ENCODE measurements at regions not wholly inside any gene's neighbourhood (a gene's known extent, or its start where the extent isn't known, plus 50 kb on each side); places are given as distances from the start of the nearest gene placed in this dataset.

DNA sequence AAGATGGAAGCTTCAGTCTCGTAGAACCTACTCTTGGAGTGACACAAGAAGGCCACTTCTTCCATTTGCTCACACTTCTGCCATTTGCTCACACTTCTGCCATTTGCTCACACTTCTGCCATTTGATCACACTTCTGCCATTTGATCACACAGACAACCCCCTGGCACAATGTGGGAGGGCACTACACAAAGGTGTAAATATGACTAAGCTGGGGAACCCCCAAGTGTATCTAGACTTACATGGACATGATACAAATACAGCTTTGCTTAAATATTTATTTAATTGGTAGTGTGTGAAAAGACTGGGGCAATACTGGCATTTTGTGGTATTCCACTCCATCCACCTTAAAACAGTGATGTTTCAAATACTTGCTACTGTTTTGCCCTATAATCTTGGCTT, 296.2 kb upstream of the PPFIA2 start:
- no peaks in the 10 kb centered on the region for H3K36me3 ChIP-seq (ENCODE audit: insufficient read depth, low read length)
- H3K9me3 ChIP-seq (ENCODE audit: low read depth, low read length) = no peaks in the 10 kb centered on the region
- TF ChIP-seq POLR2AphosphoS5 (IDR thresholded peaks at IDR 0.05; ENCODE audit: borderline replicate concordance, low read depth, low read length) (no peak), EZH2 (IDR thresholded peaks at IDR 0.05) (no peak), FOXP2 (optimal IDR thresholded peaks at IDR 0.05; ENCODE audit: control extremely low read depth, extremely low read length, insufficient read depth) (no peak)
- no peak overlapping the region for H3K9ac ChIP-seq (ENCODE audit: insufficient read length)
- no peak overlapping the region for H3K27ac ChIP-seq
- DNase-seq (ENCODE audit: low read depth, low spot score) = no peak
- H3K4me3 ChIP-seq = no peak overlapping the region

GRCh38 chr12:82054566-82054965, 295.4 kb upstream of the PPFIA2 start:
- no peaks in the 10 kb centered on the region for H3K9me3 ChIP-seq (ENCODE audit: low read depth, low read length)
- no peak overlapping the region for H3K27ac ChIP-seq
- no peak overlapping the region for H3K9ac ChIP-seq (ENCODE audit: insufficient read length)
- DNase-seq (ENCODE audit: low read depth, low spot score) = no peak
- H3K4me3 ChIP-seq = no peak overlapping the region
- H3K36me3 ChIP-seq (ENCODE audit: insufficient read depth, low read length) = no peaks in the 10 kb centered on the region
- TF ChIP-seq POLR2AphosphoS5 (IDR thresholded peaks at IDR 0.05; ENCODE audit: borderline replicate concordance, low read depth, low read length) (no peak), EZH2 (IDR thresholded peaks at IDR 0.05) (no peak), FOXP2 (optimal IDR thresholded peaks at IDR 0.05; ENCODE audit: control extremely low read depth, extremely low read length, insufficient read depth) (no peak)

DNA sequence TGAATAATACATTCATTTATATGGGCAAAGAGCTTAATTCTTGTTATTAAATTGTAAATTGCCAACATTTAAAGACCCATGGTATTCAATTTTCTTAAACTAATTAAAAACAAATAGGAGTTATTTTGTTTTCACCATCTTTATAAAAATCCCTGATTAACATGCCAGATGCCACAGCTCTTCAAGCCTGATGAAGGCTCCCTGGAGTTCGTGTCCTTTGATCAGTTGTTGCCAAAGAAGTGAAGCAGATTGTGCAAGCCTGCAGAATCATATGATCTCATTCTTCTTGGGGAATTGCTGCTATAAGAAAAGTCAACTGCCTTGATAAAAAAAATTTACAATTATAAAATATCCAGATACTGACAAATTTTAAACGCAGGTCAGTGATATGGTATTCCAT, 288.3 kb upstream of the PPFIA2 start:
- no peak overlapping the region for H3K27ac ChIP-seq
- H3K36me3 ChIP-seq (ENCODE audit: insufficient read depth, low read length) = no peaks in the 10 kb centered on the region
- peak; percentile 26 for DNase-seq (ENCODE audit: low read depth, low spot score)
- no peak overlapping the region for H3K4me3 ChIP-seq
- no peak overlapping the region for H3K9ac ChIP-seq (ENCODE audit: insufficient read length)
- TF ChIP-seq EZH2 (IDR thresholded peaks at IDR 0.05) = no peak
- TF ChIP-seq POLR2AphosphoS5 (IDR thresholded peaks at IDR 0.05; ENCODE audit: borderline replicate concordance, low read depth, low read length) = no peak
- TF ChIP-seq FOXP2 (optimal IDR thresholded peaks at IDR 0.05; ENCODE audit: control extremely low read depth, extremely low read length, insufficient read depth) = no peak
- H3K9me3 ChIP-seq (ENCODE audit: low read depth, low read length) = no peaks in the 10 kb centered on the region

DNA sequence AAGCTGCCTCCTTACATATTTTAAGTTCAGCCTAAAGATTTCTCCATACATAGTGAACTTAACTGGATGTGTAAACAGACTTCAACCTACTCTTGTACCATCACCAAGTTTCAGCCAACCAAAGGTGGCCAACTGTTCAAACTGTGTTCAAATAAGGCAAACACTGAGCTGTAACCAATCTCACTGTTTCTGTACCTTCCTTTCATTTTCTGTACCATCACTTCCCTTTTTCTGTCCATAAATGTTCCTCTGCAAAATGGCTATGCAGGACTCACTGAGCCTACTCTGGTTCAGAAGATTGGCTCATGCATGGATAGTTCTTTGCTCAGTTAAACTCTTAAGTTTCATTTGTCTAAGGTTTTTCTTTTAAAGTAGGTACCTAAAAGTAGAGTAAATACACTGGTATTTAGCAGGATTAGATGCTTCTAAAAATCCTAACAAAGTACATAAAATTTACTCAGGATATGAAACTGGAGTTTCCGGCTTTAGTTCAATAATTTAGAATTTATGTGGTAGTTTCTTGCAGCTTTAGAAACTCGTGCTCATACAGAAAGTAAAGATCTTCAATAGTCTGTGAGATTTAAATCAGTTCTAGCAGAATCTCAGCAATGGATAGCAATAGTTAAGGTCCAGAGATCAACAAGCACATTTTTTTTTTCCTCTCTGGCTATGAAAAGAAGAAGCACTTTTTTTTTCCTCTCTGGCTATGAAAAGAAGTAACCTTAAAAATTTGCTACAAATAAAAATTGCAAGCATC, 282.0 kb upstream of the PPFIA2 start:
- Histone ChIP-seq H3K36me3 (ENCODE audit: insufficient read depth, low read length) (no peaks in the 10 kb centered on the region), H3K9me3 (ENCODE audit: low read depth, low read length) (no peaks in the 10 kb centered on the region), H3K9ac (ENCODE audit: insufficient read length) (no peak overlapping the region), H3K4me3 (no peak overlapping the region), H3K27ac (no peak overlapping the region)
- TF ChIP-seq EZH2 (IDR thresholded peaks at IDR 0.05) = no peak
- no peak for TF ChIP-seq FOXP2 (optimal IDR thresholded peaks at IDR 0.05; ENCODE audit: control extremely low read depth, extremely low read length, insufficient read depth)
- no peak for TF ChIP-seq POLR2AphosphoS5 (IDR thresholded peaks at IDR 0.05; ENCODE audit: borderline replicate concordance, low read depth, low read length)
- no peak for DNase-seq (ENCODE audit: low read depth, low spot score)

DNA sequence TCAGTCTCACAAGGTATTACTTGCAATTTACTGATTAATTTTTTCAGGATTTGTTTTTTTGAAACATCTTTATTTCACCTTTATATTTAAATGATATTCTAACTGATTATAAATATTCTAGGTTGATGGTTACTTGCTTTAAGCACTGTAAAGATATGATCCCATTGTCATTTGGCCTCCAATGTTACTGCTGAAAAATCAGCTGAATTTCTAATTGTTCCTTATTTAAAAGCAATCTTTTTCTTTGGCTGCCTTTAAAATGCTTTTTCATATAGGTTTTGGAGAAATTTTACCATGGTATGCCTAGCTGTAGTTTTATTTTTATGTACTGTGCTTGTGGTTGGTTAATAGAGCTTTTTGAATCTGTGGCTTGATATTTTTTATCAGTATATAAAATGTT, 275.6 kb upstream of the PPFIA2 start:
- H3K27ac ChIP-seq = no peak overlapping the region
- no peak for TF ChIP-seq FOXP2 (optimal IDR thresholded peaks at IDR 0.05; ENCODE audit: control extremely low read depth, extremely low read length, insufficient read depth)
- TF ChIP-seq EZH2 (IDR thresholded peaks at IDR 0.05) = no peak
- no peak overlapping the region for H3K9ac ChIP-seq (ENCODE audit: insufficient read length)
- H3K4me3 ChIP-seq = no peak overlapping the region
- no peak for DNase-seq (ENCODE audit: low read depth, low spot score)
- H3K36me3 ChIP-seq (ENCODE audit: insufficient read depth, low read length) = no peaks in the 10 kb centered on the region
- H3K9me3 ChIP-seq (ENCODE audit: low read depth, low read length) = no peaks in the 10 kb centered on the region

DNA sequence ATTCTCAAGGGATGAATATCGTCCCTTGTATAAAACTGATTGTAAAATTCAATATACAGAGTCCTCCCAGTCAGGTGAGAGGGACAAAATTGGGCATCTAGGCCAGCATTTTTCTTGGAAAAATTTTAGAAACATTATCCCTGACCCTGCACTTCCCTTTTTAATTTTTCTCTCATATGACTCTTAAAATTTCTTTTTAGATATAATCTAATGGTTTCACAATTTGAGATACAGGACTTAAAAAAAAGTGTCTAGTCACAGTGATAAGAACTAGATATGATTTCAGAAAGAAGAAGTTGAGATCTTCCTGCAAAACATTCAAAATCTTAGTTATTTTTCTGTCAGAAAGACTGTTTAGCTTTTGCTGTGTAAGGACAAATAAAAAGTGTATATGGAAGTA, 270.8 kb upstream of the PPFIA2 start:
- Histone ChIP-seq H3K9me3 (ENCODE audit: low read depth, low read length) (no peaks in the 10 kb centered on the region), H3K9ac (ENCODE audit: insufficient read length) (no peak overlapping the region), H3K36me3 (ENCODE audit: insufficient read depth, low read length) (no peaks in the 10 kb centered on the region), H3K4me3 (no peak overlapping the region), H3K27ac (no peak overlapping the region)
- TF ChIP-seq POLR2AphosphoS5 (IDR thresholded peaks at IDR 0.05; ENCODE audit: borderline replicate concordance, low read depth, low read length) = no peak
- TF ChIP-seq EZH2 (IDR thresholded peaks at IDR 0.05) = no peak
- TF ChIP-seq FOXP2 (optimal IDR thresholded peaks at IDR 0.05; ENCODE audit: control extremely low read depth, extremely low read length, insufficient read depth) = no peak
- DNase-seq (ENCODE audit: low read depth, low spot score) = no peak

- Histone ChIP-seq H3K27ac (no peak overlapping the region), H3K4me3 (no peak overlapping the region), H3K36me3 (ENCODE audit: insufficient read depth, low read length) (no peaks in the 10 kb centered on the region), H3K9ac (ENCODE audit: insufficient read length) (no peak overlapping the region), H3K9me3 (ENCODE audit: low read depth, low read length) (no peaks in the 10 kb centered on the region)
- no peak for DNase-seq (ENCODE audit: low read depth, low spot score)
- TF ChIP-seq EZH2 (IDR thresholded peaks at IDR 0.05) (no peak), POLR2AphosphoS5 (IDR thresholded peaks at IDR 0.05; ENCODE audit: borderline replicate concordance, low read depth, low read length) (no peak), FOXP2 (optimal IDR thresholded peaks at IDR 0.05; ENCODE audit: control extremely low read depth, extremely low read length, insufficient read depth) (no peak)
Measured at GRCh38 chr12:82028772-82029171, 269.6 kb upstream of the PPFIA2 start.

- no peak for TF ChIP-seq POLR2AphosphoS5 (IDR thresholded peaks at IDR 0.05; ENCODE audit: borderline replicate concordance, low read depth, low read length)
- TF ChIP-seq EZH2 (IDR thresholded peaks at IDR 0.05) = no peak
- no peak for TF ChIP-seq FOXP2 (optimal IDR thresholded peaks at IDR 0.05; ENCODE audit: control extremely low read depth, extremely low read length, insufficient read depth)
- H3K9ac ChIP-seq (ENCODE audit: insufficient read length) = no peak overlapping the region
- H3K4me3 ChIP-seq = no peak overlapping the region
- no peak for DNase-seq (ENCODE audit: low read depth, low spot score)
- no peaks in the 10 kb centered on the region for H3K36me3 ChIP-seq (ENCODE audit: insufficient read depth, low read length)
- H3K27ac ChIP-seq = no peak overlapping the region
- no peaks in the 10 kb centered on the region for H3K9me3 ChIP-seq (ENCODE audit: low read depth, low read length)
Measured at GRCh38 chr12:82027612-82028011, 268.5 kb upstream of the PPFIA2 start.

DNA sequence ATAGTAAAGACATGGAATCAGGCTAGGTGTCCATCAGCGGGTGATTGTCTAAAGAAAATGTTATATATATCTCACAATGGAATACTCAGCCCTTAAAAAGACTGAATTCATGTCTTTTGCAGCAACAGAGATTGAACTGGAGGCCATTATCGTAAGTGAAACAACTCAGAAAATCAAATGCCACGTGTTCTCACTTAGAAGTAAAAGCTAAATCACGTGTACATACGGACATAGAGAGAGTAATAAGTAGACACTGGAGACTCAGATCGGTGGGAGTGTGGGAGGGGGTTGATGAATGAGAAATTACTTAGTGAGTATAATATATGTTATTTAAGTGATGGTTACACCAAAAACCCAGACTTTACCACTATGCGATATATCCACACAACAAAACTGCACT, 266.3 kb upstream of the PPFIA2 start:
- Histone ChIP-seq H3K36me3 (ENCODE audit: insufficient read depth, low read length) (no peaks in the 10 kb centered on the region), H3K4me3 (no peak overlapping the region), H3K9ac (ENCODE audit: insufficient read length) (no peak overlapping the region), H3K27ac (no peak overlapping the region), H3K9me3 (ENCODE audit: low read depth, low read length) (no peaks in the 10 kb centered on the region)
- TF ChIP-seq EZH2 (IDR thresholded peaks at IDR 0.05) (no peak), POLR2AphosphoS5 (IDR thresholded peaks at IDR 0.05; ENCODE audit: borderline replicate concordance, low read depth, low read length) (no peak), FOXP2 (optimal IDR thresholded peaks at IDR 0.05; ENCODE audit: control extremely low read depth, extremely low read length, insufficient read depth) (no peak)
- DNase-seq (ENCODE audit: low read depth, low spot score) = no peak
